ENCODE measurements at regions not wholly inside any gene's neighbourhood (a gene's known extent, or its start where the extent isn't known, plus 50 kb on each side); places are given as distances from the start of the nearest gene placed in this dataset.

DNA sequence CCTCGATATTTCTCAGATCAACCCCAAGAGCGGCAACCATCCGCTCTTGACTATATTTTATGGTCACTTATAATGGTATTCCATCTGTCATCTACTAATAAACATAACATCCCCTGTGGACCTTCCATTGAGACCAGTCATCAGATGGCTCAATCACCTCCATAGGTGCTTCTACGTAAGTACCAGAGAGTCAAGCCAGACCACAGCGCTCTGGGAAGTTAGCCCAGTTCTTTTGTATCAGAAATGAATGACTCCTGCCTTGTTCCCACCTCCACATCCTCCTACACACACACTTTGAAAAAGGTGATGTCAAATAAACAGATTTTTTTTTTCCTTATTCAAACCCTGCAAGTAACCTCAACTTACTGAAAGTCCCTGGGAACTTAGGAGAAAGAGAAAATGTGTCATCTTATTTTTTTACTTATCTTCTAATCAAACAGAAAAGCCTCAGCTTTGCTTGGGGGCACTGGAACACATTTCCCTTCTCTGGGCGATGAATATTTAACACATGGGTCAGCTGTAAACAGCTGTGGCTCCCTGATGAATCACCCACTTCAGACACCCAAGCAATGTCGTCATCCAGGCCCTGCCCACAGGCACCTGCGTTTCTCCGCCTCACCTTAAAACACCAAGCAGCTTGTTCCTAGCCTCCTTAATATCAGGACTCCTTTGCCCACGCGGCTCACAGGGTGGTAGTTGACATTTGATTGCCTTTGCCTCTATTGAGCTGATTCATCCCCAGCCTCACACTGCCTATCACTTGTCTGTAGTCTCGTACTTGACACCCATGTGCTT is 121.4 kb upstream of the LY86 start:
- peaks cover 4% of the 10 kb centered on the region for H3K4me1 Mint-ChIP-seq (ENCODE audit: unreplicated experiment)
- no peak overlapping the region for H3K27ac Mint-ChIP-seq (ENCODE audit: unreplicated experiment)
- TF ChIP-seq, protein P1, sequence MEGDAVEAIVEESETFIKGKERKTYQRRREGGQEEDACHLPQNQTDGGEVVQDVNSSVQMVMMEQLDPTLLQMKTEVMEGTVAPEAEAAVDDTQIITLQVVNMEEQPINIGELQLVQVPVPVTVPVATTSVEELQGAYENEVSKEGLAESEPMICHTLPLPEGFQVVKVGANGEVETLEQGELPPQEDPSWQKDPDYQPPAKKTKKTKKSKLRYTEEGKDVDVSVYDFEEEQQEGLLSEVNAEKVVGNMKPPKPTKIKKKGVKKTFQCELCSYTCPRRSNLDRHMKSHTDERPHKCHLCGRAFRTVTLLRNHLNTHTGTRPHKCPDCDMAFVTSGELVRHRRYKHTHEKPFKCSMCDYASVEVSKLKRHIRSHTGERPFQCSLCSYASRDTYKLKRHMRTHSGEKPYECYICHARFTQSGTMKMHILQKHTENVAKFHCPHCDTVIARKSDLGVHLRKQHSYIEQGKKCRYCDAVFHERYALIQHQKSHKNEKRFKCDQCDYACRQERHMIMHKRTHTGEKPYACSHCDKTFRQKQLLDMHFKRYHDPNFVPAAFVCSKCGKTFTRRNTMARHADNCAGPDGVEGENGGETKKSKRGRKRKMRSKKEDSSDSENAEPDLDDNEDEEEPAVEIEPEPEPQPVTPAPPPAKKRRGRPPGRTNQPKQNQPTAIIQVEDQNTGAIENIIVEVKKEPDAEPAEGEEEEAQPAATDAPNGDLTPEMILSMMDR (IDR thresholded peaks at IDR 0.05; ENCODE audit: unreplicated experiment), result no peak
- H3K9me3 Mint-ChIP-seq (ENCODE audit: unreplicated experiment), result no peaks in the 10 kb centered on the region
- H3K27me3 Mint-ChIP-seq (ENCODE audit: unreplicated experiment), result no peaks in the 10 kb centered on the region
- peaks cover 4% of the 10 kb centered on the region for H3K36me3 Mint-ChIP-seq (ENCODE audit: low read depth, unreplicated experiment)
- H3K4me3 Mint-ChIP-seq (ENCODE audit: unreplicated experiment), result no peak overlapping the region
- no peak for DNase-seq (ENCODE audit: low spot score)

DNA sequence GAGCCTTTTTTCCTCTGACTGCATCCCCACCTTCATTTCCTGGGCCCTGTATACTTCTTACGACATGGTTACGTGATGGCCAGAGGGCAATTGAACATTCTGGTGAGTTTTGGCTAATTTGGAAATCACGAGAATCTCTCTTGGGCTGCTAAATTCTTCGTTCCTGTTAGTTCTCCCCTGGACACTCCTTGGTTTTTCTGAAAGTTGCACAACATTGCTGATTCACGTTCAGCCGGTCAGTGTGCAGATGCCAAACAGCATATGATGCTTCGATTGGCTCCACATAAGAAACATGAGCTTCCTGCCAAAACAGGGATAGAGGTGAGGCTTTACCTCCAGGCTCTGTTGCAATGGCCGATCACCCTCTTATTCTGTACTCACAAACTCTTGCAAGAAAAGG is 119.4 kb upstream of the LY86 start:
- Mint-ChIP-seq H3K9me3 (ENCODE audit: unreplicated experiment) (no peaks in the 10 kb centered on the region), H3K4me3 (ENCODE audit: unreplicated experiment) (no peak overlapping the region), H3K36me3 (ENCODE audit: low read depth, unreplicated experiment) (peaks cover 4% of the 10 kb centered on the region), H3K27me3 (ENCODE audit: unreplicated experiment) (no peaks in the 10 kb centered on the region), H3K4me1 (ENCODE audit: unreplicated experiment) (peaks cover 4% of the 10 kb centered on the region), H3K27ac (ENCODE audit: unreplicated experiment) (no peak overlapping the region)
- DNase-seq (ENCODE audit: low spot score), result no peak
- TF ChIP-seq, protein P1 (IDR thresholded peaks at IDR 0.05; ENCODE audit: unreplicated experiment), result no peak

DNA sequence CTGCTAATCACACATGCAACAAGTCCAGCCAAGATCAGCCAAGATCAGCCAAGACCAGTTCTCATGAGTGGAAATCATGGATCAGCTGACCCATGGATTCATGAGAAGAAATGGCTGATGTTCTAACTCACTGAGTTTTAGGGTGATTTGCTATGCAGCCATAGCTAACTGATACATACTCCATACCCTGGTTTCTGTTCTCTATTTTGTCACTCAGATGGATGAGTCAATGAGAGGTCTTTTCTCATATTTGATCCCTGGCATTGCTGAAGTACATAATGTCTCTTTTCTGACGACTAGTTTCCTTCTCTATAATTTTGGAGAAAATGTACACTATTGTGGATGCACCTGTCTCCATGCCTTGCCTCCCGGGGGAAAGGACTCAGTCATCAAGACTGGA is 118.4 kb upstream of the LY86 start:
- no peak for DNase-seq (ENCODE audit: low spot score)
- TF ChIP-seq, protein P1 (IDR thresholded peaks at IDR 0.05; ENCODE audit: unreplicated experiment), result no peak
- Mint-ChIP-seq H3K9me3 (ENCODE audit: unreplicated experiment) (no peaks in the 10 kb centered on the region), H3K27me3 (ENCODE audit: unreplicated experiment) (no peaks in the 10 kb centered on the region), H3K27ac (ENCODE audit: unreplicated experiment) (no peak overlapping the region), H3K4me3 (ENCODE audit: unreplicated experiment) (no peak overlapping the region), H3K36me3 (ENCODE audit: low read depth, unreplicated experiment) (peaks cover 4% of the 10 kb centered on the region), H3K4me1 (ENCODE audit: unreplicated experiment) (peaks cover 4% of the 10 kb centered on the region)

DNA sequence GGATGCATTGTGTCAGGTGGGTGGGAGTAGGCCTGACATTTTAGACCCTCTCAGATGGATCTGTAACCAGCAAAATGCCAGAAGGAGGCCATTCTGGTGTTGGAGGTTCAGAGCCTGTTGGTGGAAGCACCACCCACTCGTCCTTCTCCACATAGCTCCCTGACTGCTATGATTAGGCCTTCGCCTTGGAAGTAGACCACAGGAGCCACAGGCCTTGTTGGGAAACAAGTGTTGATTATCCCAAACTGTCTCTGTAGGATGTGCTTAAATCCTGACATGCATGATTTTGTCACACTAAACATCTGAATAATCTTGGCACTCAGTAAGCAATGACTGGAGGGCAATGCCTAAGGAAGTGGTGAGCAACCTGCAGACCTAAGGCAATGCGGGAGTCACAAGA is 117.2 kb upstream of the LY86 start:
- H3K4me3 Mint-ChIP-seq (ENCODE audit: unreplicated experiment), result no peak overlapping the region
- no peaks in the 10 kb centered on the region for H3K27me3 Mint-ChIP-seq (ENCODE audit: unreplicated experiment)
- no peaks in the 10 kb centered on the region for H3K9me3 Mint-ChIP-seq (ENCODE audit: unreplicated experiment)
- peaks cover 4% of the 10 kb centered on the region for H3K4me1 Mint-ChIP-seq (ENCODE audit: unreplicated experiment)
- DNase-seq (ENCODE audit: low spot score), result no peak
- TF ChIP-seq, protein P1 (IDR thresholded peaks at IDR 0.05; ENCODE audit: unreplicated experiment), result no peak
- H3K27ac Mint-ChIP-seq (ENCODE audit: unreplicated experiment), result no peak overlapping the region
- H3K36me3 Mint-ChIP-seq (ENCODE audit: low read depth, unreplicated experiment), result peaks cover 4% of the 10 kb centered on the region

DNA sequence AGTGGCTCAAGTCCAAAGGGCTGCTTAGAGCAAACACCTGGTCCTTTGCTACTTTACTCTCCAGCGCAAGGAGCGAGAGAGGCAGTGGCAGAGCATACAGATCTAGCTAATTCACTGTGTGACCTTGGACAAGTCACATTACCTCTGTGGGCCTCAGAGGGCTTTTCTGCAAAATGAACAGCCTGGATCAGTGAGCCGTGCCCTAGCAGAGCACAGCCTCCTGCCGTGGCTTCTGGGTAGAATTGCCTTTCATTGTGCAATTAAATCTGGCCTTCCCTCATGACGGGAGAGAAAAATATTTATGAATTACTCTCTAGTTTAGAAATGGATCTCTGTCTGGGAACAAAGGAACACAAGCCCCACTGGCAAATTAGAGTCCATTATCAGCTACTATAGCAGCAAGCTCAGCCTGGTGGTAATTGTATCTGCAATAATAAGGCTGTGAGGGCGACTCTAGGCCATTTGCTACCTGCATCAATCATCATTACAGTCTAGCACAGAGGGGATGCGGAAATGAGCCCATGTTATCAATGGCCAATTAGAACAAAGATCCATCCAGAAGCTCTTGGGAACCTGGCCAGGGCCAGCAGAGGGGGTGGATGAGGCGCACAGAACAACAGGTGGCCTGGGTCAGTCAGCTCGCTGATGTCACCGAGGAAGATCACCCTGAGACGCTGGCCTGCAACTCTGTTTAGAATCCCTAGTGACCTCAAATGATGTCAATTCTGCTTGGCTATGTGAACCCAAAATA is 114.2 kb upstream of the LY86 start:
- Mint-ChIP-seq H3K4me3 (ENCODE audit: unreplicated experiment) (no peak overlapping the region), H3K9me3 (ENCODE audit: unreplicated experiment) (no peaks in the 10 kb centered on the region), H3K27me3 (ENCODE audit: unreplicated experiment) (peaks cover 1% of the 10 kb centered on the region), H3K36me3 (ENCODE audit: low read depth, unreplicated experiment) (peaks cover 4% of the 10 kb centered on the region), H3K27ac (ENCODE audit: unreplicated experiment) (no peak overlapping the region), H3K4me1 (ENCODE audit: unreplicated experiment) (peaks cover 5% of the 10 kb centered on the region)
- TF ChIP-seq, protein P1 (IDR thresholded peaks at IDR 0.05; ENCODE audit: unreplicated experiment), result no peak
- no peak for DNase-seq (ENCODE audit: low spot score)

Measured in endothelial cell (in vitro differentiated cells).